HEK293T (cell line): ENCODE measurements at regions not wholly inside any gene's neighbourhood (a gene's known extent, or its start where the extent isn't known, plus 50 kb on each side); places are given as distances from the start of the nearest gene placed in this dataset.

Experiments used
- FOXM1 ChIP-seq: fragments of 450-650 bp; IDR thresholded peaks from 2 replicates; pipeline ENCODE4 v1.6.1; 2017; ENCODE audit warnings: mild to moderate bottlenecking, borderline replicate concordance
- TARDBP ChIP-seq: fragments of 450-650 bp; IDR thresholded peaks from 2 replicates; pipeline ENCODE4 v1.6.1; 2016

DNA sequence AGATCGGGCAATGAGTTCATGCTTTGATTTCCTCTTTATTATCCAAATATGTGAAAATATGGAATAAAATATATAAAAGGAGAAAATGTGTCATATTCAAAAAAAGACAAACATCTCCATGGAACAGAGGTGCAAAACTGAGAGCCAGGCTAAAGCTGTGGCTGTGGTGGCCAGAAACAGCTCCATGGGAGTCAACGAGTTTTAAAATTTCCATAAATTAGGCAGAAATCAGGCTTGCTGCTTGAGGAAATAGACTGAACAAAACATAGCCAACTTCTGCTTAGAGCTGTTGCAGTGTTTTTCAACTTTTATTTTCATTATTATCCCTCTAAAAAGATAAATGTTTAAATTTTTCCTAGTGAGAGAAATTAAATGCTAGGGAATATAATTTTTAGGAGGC is 110.8 kb upstream of the SLC30A5 start:
- no peak for TF ChIP-seq TARDBP
- TF ChIP-seq FOXM1 = no peak
